Inflammatory macrophage treated with lipopolysaccharide for 1 hour (primary cell): ENCODE measurements at regions not wholly inside any gene's neighbourhood (a gene's known extent, or its start where the extent isn't known, plus 50 kb on each side); places are given as distances from the start of the nearest gene placed in this dataset.

Experiments used
- DNase-seq, 2 donors: peaks; one replicate each; pipeline ENCODE4 v3.0.0-alpha.2; 2020 to 2022

DNA sequence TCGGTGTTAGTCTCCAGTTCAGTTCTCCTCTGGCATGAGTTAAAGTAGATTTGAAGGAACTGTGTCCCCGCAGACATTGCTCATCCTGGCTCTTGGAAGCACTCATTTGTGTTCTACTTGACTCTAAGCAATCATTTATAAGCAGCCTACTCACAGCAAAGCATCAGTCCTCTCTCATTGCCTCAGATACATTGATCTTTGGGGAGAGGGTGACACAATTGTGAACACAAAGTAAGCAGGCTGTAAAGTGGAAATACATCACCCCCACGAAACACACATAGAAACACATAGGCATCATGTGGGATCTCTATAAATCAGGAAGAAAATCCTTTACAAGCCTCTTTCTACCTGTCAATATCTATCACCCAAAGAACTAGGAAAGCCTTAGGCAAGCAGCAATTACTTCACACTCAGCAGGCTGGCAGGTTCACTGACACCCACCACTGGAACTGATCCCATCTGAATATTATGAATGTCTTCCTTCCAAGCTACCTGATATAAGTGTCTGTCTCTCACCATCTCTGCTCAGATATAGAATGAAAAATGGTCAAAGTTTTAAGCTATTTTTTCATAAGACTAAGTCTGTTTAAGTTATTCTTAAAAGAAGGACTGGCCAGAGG is 675.8 kb downstream of the HACE1 start:
- no peak for DNase-seq

- no peak for DNase-seq
Measured at GRCh38 chr6:104182811-104183210, 676.9 kb downstream of the HACE1 start.

GRCh38 chr6:104173668-104174067 is 686.1 kb downstream of the HACE1 start:
- no peak for DNase-seq

- DNase-seq, result no peak
Measured at GRCh38 chr6:104170401-104170800, 689.3 kb downstream of the HACE1 start.

DNA sequence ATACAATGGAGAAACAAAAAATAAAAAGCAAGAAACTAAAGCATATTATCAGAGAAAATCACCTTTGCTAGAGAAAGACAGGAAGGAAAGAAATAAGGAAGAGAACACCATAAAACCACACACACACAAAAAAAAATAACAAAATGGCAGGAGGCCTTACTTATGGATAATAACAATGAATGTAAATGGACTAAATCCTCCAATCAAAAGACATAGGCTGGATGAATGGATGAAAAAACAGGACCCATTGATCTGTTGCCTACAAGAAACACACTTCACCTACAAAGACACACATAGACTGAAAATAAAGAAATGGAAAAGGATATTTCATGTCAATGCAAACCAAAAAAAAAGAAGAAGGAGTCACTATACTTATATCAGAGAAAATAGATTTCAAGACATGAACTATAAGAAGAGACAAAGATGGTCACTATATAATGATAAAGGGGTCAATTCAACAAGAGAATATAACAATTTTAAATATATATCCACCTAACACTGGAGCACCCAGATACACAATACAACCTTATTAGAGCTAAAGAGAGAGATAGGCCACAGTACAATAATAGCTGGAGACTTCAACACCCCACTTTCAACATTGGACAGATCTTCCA is 693.6 kb downstream of the HACE1 start:
- no peak for DNase-seq

GRCh38 chr6:104162036-104162669 is 697.6 kb downstream of the HACE1 start:
- no peak for DNase-seq

GRCh38 chr6:104159045-104159618 is 700.6 kb downstream of the HACE1 start:
- no peak for DNase-seq

GRCh38 chr6:104143757-104144156 is 716.0 kb downstream of the HACE1 start:
- DNase-seq, result no peak

DNA sequence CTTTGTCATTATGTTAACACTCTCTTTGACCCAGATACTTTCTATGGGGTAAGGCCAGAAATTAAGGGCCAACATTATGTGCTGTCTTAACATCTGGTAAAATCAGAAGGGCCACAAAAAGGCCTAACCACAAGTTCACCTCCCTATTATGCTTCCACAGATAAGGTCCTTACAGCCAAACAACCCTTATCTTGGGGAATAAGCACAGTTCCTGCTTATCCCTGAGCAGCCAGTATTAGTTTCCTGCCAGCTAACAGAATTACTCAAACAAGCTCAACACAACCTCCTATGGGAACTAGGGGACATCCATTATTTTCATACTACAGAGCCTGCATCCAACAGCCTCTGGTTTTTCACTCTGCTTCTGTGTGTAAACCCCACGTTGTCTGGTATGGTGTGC is 724.8 kb downstream of the HACE1 start:
- no peak for DNase-seq

DNA sequence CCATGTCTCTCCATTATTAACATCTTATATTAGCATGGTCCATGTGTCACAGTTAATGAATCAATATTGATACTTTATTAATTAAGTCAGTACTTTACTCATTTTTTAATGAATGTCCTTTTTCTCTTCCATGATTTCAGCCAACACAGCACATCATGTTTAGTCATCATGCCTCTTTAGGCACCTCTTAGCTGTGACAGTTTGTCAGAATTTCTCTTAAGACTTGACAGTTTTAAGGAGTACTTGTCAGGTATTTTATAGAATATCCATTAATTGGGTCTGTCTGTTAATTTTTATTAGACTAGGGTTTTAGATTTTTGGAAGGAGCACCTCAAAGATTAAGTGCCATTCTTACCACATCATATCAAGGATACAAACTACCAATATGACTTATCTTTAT is 729.4 kb downstream of the HACE1 start:
- DNase-seq, result no peak

GRCh38 chr6:104126315-104127005 is 733.3 kb downstream of the HACE1 start:
- no peak for DNase-seq

DNA sequence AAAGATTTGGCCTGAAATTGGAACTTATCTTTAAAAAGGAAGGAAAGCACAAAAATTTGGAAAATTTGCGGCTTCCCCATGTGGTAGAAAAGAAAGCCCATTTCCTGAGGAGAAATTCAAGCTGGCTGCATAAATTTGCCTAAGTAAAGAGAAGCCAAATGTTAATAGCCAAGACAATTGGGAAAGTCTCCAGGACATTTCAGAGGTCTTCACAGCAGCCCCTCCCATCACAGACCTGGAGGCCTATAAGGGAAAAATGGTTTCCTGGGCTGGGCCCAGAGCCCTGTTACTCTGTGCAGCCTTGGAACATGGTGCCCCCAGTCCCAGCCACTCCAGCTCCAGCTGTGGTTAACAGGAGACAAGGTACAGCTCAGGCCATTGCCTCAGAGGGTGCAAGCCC is 736.5 kb downstream of the HACE1 start:
- no peak for DNase-seq

GRCh38 chr6:104118274-104118673 is 741.4 kb downstream of the HACE1 start:
- DNase-seq, result no peak

DNA sequence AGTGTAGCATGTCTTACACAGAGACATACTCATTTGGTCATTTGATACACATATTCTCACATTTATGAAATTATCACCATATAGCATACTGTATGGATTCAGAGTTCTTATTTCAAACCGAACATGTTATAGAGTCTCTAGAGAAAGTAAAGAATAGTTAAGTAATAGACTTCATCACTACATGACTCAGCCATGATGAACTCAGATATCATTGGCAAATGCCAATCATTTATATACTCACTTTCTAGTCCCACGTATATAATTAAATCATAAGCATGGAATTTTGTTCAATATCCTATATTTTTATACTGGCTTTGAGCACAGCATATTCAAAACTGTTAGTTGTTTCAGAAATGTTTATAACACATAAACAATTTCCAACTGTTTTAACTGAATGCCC is 749.9 kb downstream of the HACE1 start:
- DNase-seq, result no peak

DNA sequence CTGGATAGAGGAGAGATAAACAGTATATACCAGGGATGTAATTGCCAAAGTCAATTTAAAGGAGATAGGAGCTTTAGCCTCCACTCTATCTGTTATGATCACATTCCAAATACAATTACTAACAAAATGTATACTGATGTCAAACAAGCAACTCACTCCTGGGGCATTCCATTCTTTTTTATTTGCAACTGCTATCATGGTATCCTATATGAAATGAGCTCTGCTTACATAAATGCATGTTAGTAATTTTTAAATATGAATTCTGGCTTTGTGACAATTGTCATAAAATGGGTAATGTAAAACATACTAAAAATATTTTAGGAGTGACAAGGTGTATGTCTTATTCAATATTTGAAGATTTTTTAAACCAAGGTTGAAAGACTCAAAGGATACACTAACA is 751.1 kb downstream of the HACE1 start:
- DNase-seq, result no peak

- no peak for DNase-seq
Measured at GRCh38 chr6:104095661-104096416, 763.9 kb downstream of the HACE1 start.

DNA sequence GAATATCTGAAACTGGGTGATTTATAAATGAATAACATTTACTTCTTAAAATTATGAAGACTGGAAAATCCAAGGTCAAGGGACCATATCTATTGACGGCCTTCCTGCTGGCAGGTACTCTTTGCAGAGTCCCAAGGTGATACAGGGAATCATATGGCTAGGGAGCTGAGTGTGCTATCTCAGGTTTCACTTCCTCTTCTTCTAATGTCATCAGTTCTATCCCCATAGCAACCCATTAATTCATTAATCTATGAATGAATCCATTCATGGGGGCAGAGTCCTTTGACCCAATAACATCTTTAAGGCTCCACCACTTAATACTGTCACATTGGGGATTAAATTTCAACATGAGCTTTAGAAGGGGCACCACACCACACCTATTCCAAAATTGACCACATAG is 772.0 kb downstream of the HACE1 start:
- no peak for DNase-seq

DNA sequence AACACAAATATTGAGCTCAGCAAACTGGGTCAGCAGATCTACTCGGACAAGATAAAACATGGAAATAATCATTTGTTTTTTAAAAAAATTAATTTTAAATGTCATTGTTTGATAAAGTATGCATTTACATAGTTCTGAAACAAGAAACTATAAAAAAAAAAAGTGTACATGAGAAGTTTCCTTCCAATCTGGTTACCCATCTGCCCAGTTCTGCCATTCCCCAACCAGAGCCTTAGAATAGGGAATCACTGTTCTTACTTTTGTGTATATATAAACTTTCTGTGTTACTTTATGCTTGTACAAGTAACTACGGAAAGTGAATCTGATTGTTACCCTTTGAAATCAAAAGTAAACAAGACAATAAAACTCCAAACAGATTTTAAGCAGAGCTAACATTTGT is 791.4 kb downstream of the HACE1 start:
- DNase-seq, result no peak

GRCh38 chr6:104064876-104065275 is 794.8 kb downstream of the HACE1 start:
- DNase-seq, result no peak

- DNase-seq, result no peak
Measured at GRCh38 chr6:104050455-104050854, 809.3 kb downstream of the HACE1 start.

GRCh38 chr6:104046426-104046825 is 813.3 kb downstream of the HACE1 start:
- DNase-seq, result no peak

- no peak for DNase-seq
Measured at GRCh38 chr6:104031346-104031745, 828.4 kb downstream of the HACE1 start.

- DNase-seq, result no peak
Measured at GRCh38 chr6:104022126-104022525, 837.6 kb downstream of the HACE1 start.
